ENCODE measurements at regions not wholly inside any gene's neighbourhood (a gene's known extent, or its start where the extent isn't known, plus 50 kb on each side); places are given as distances from the start of the nearest gene placed in this dataset.
A peak's percentile ranks its signal among the peaks of the same experiment; 100 is the strongest.

DNA sequence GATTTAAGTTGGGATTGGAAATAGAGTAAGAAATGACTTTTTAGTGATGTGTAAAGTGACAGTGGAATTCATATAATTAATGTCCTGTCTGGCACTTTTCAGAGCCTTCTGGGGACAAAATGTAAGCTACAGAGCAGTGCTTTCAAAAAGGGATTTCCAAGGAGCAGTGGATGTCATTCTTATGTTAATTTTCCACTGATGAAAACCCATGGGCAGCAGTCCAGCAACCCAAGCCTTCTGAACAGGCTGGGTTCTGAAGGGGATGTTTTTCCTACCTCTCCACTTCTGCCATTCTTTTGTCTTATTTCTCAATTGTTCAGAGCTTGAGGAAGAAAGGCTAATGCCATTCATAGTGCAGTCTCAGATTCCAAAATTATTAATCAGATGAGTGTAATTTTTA is 717.6 kb upstream of the HS3ST1 start:
- Histone ChIP-seq H3K9me3 (ENCODE audit: severe bottlenecking) (no peaks in the 10 kb centered on the region), H3K4me3 (ENCODE audit: severe bottlenecking) (no peak overlapping the region), H3K27me3 (ENCODE audit: insufficient read depth, poor library complexity, severe bottlenecking) (no peaks in the 10 kb centered on the region), H3K36me3 (ENCODE audit: low read depth) (no peaks in the 10 kb centered on the region), H3K4me1 (ENCODE audit: insufficient read depth, poor library complexity, severe bottlenecking) (no peaks in the 10 kb centered on the region), H3K27ac (ENCODE audit: poor library complexity, severe bottlenecking) (no peak overlapping the region)
- TF ChIP-seq, protein P1, sequence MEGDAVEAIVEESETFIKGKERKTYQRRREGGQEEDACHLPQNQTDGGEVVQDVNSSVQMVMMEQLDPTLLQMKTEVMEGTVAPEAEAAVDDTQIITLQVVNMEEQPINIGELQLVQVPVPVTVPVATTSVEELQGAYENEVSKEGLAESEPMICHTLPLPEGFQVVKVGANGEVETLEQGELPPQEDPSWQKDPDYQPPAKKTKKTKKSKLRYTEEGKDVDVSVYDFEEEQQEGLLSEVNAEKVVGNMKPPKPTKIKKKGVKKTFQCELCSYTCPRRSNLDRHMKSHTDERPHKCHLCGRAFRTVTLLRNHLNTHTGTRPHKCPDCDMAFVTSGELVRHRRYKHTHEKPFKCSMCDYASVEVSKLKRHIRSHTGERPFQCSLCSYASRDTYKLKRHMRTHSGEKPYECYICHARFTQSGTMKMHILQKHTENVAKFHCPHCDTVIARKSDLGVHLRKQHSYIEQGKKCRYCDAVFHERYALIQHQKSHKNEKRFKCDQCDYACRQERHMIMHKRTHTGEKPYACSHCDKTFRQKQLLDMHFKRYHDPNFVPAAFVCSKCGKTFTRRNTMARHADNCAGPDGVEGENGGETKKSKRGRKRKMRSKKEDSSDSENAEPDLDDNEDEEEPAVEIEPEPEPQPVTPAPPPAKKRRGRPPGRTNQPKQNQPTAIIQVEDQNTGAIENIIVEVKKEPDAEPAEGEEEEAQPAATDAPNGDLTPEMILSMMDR (IDR thresholded peaks at IDR 0.05; ENCODE audit: poor library complexity, severe bottlenecking): no peak
- DNase-seq (ENCODE audit: low spot score): no peak
- no peak for ATAC-seq (ENCODE audit: low read depth)

DNA sequence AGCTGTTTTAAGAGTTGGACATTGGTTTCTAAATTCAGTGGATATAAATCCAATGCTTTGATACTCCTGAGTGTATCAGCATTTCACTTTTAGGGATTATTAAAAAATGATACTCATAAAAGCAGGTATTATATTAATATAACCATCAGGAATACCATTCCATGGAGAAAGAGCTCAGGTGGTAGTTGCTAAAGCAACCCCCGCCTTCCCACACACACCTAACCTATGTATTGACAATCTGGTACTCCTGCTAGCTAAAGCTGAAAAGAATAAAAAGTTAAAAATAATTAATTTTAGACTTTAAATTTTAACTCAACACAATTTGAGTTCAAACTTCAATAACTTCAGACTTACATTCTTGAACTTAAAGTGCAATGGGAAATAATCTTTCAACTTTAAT is 717.1 kb upstream of the HS3ST1 start:
- ATAC-seq (ENCODE audit: low read depth) (no peak), DNase-seq (ENCODE audit: low spot score) (no peak)
- H3K36me3 ChIP-seq (ENCODE audit: low read depth): no peaks in the 10 kb centered on the region
- H3K4me3 ChIP-seq (ENCODE audit: severe bottlenecking): no peak overlapping the region
- H3K27me3 ChIP-seq (ENCODE audit: insufficient read depth, poor library complexity, severe bottlenecking): no peaks in the 10 kb centered on the region
- no peak overlapping the region for H3K27ac ChIP-seq (ENCODE audit: poor library complexity, severe bottlenecking)
- TF ChIP-seq, protein P1 (IDR thresholded peaks at IDR 0.05; ENCODE audit: poor library complexity, severe bottlenecking): no peak
- no peaks in the 10 kb centered on the region for H3K9me3 ChIP-seq (ENCODE audit: severe bottlenecking)
- no peaks in the 10 kb centered on the region for H3K4me1 ChIP-seq (ENCODE audit: insufficient read depth, poor library complexity, severe bottlenecking)

DNA sequence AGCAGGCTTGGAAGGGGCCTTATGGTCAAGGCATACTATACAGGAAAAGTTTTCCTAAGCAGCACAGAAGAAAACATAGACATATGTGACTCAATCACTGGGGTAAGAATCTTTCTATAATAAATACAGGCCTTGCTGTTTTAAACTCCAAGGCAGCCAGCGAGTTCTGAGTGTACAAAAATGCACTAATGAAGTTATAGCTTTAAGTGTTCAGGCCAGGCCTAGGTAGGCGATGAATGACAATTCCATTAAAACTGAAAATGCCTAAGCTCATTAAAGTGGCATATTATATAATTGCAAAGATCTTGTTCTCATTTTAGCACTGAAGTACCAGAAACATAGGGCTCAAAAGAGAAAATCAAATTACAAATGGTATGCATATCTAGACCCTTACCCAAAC is 716.4 kb upstream of the HS3ST1 start:
- TF ChIP-seq, protein P1 (IDR thresholded peaks at IDR 0.05; ENCODE audit: poor library complexity, severe bottlenecking): no peak
- DNase-seq (ENCODE audit: low spot score): no peak

DNA sequence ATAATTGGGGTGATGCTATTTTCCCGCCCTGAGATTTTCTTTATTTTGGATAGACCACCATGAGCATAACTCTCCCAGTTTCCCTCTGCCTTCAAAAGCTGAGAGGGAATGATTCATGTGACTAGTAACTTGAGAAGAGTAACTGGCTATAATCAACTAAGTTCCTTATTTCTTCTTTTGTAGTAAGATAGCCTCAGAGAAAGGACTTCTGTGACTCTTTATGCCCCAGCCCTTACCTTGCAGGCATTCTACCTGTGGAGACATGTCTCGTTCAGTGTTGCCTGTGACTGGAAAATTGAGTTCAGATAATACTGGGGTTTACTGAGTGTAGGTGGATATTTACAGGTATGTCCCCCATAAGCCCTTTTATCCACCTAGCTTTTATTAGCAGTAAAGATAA is 715.4 kb upstream of the HS3ST1 start:
- no peak overlapping the region for H3K4me3 ChIP-seq (ENCODE audit: severe bottlenecking)
- H3K4me1 ChIP-seq (ENCODE audit: insufficient read depth, poor library complexity, severe bottlenecking): no peaks in the 10 kb centered on the region
- no peaks in the 10 kb centered on the region for H3K9me3 ChIP-seq (ENCODE audit: severe bottlenecking)
- no peaks in the 10 kb centered on the region for H3K36me3 ChIP-seq (ENCODE audit: low read depth)
- no peak overlapping the region for H3K27ac ChIP-seq (ENCODE audit: poor library complexity, severe bottlenecking)
- peak; percentile 40; the same call in 1 of the 3 replicates for ATAC-seq (ENCODE audit: low read depth)
- DNase-seq (ENCODE audit: low spot score): no peak
- no peaks in the 10 kb centered on the region for H3K27me3 ChIP-seq (ENCODE audit: insufficient read depth, poor library complexity, severe bottlenecking)
- TF ChIP-seq, protein P1 (IDR thresholded peaks at IDR 0.05; ENCODE audit: poor library complexity, severe bottlenecking): no peak

More for the DNA sequence above, 716.4 kb upstream of the HS3ST1 start:
- Histone ChIP-seq H3K36me3 (ENCODE audit: low read depth) (no peaks in the 10 kb centered on the region), H3K27me3 (ENCODE audit: insufficient read depth, poor library complexity, severe bottlenecking) (no peaks in the 10 kb centered on the region), H3K9me3 (ENCODE audit: severe bottlenecking) (no peaks in the 10 kb centered on the region), H3K27ac (ENCODE audit: poor library complexity, severe bottlenecking) (no peak overlapping the region), H3K4me3 (ENCODE audit: severe bottlenecking) (no peak overlapping the region), H3K4me1 (ENCODE audit: insufficient read depth, poor library complexity, severe bottlenecking) (no peaks in the 10 kb centered on the region)
- ATAC-seq (ENCODE audit: low read depth): no peak

DNA sequence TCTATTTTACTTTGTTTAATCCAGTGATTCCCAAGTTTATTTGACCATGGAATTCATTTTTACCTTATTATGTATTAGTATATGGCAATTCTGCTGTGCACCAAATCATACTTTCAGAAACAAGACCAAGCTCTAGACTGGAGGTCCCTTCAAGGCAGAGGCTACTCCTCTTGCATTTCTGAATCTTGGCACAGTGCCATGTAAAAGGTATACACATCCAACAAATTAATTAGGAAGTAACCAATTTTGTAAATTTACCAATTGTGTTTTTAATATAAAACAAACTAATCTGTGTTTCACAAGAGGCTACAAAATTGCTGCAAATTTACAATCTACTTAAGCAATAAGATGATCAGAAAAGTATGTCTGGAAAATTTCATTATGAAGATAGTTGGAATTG is 712.2 kb upstream of the HS3ST1 start:
- H3K27me3 ChIP-seq (ENCODE audit: insufficient read depth, poor library complexity, severe bottlenecking): no peaks in the 10 kb centered on the region
- ATAC-seq (ENCODE audit: low read depth) (no peak), DNase-seq (ENCODE audit: low spot score) (no peak)
- TF ChIP-seq, protein P1 (IDR thresholded peaks at IDR 0.05; ENCODE audit: poor library complexity, severe bottlenecking): no peak
- no peak overlapping the region for H3K4me3 ChIP-seq (ENCODE audit: severe bottlenecking)
- H3K36me3 ChIP-seq (ENCODE audit: low read depth): no peaks in the 10 kb centered on the region
- H3K9me3 ChIP-seq (ENCODE audit: severe bottlenecking): no peaks in the 10 kb centered on the region
- H3K4me1 ChIP-seq (ENCODE audit: insufficient read depth, poor library complexity, severe bottlenecking): no peaks in the 10 kb centered on the region
- H3K27ac ChIP-seq (ENCODE audit: poor library complexity, severe bottlenecking): no peak overlapping the region

Measured in RWPE2 (cell line).